HG02938 (cell line): ENCODE measurements at regions not wholly inside any gene's neighbourhood (a gene's known extent, or its start where the extent isn't known, plus 50 kb on each side); places are given as distances from the start of the nearest gene placed in this dataset.

ENCODE experiments used
- ATAC-seq: cut with Tn5 transposase; IDR thresholded peaks from one replicate; pipeline ENCODE4 v1.9.1; 2021; ENCODE audit warnings: mild to moderate bottlenecking, moderate library complexity; ENCODE audit not compliant: unreplicated experiment

DNA sequence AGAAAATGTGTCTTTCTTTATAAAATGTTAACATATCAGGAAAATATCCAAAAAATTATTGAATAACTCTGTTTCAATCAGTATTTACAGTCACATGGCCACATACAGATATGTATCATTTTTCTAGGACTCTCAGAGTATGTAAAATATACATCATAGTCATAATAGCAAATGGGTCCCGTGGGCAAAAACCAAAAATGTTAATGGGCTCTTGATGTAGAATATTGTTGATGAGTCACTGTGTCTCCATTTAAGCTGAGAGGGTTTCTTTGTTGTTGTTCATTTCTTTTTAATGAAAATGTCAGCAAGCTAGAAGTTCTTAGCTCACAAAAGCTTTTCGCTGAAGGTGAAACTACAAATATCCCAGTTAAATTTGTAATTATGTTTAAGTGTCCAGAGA, 1713.1 kb upstream of the PCDH20 start:
- ATAC-seq: no peak

DNA sequence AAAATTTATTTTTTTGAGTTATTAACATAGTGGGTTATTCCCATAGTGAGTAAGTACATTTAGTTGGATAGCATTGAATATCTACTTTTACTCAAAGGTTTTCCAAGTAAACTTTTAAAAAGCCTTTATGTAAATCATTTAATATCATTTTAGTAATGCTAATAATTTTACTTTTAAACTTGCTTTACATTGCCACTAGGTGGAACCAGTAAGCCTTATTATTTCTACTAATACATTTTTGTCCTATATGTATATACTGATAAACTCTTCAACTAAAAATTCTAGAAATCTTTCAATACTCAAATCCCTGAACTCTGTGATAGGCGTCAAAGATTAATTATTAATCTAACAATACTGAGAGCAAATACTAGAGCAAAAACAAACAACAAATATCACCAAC, 1709.2 kb upstream of the PCDH20 start:
- no peak for ATAC-seq

- no peak for ATAC-seq
Measured at GRCh38 chr13:63120883-63121282, 1705.2 kb upstream of the PCDH20 start.

DNA sequence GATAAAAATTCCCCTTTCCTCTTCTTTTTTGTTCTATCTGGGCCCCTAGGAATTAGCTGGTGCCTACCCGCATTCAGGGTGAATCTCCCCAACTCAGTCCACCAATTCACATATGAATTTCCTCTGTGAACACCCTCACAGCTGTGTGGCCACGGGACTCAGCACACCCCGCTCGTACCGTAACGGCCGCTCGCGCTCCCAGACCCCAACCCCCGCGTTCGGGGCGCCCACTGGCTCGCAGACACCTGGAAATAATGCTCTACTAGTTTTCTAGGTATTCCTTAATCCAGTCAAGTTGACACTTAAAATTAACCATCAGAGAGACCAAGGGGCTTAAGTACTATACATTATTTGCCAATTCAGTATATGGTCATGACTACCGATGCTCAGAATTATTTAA, 1702.1 kb upstream of the PCDH20 start:
- ATAC-seq: no peak

GRCh38 chr13:63112799-63113395, 1697.2 kb upstream of the PCDH20 start:
- ATAC-seq: no peak

- ATAC-seq: no peak
Measured at GRCh38 chr13:63110466-63110865, 1694.8 kb upstream of the PCDH20 start.

DNA sequence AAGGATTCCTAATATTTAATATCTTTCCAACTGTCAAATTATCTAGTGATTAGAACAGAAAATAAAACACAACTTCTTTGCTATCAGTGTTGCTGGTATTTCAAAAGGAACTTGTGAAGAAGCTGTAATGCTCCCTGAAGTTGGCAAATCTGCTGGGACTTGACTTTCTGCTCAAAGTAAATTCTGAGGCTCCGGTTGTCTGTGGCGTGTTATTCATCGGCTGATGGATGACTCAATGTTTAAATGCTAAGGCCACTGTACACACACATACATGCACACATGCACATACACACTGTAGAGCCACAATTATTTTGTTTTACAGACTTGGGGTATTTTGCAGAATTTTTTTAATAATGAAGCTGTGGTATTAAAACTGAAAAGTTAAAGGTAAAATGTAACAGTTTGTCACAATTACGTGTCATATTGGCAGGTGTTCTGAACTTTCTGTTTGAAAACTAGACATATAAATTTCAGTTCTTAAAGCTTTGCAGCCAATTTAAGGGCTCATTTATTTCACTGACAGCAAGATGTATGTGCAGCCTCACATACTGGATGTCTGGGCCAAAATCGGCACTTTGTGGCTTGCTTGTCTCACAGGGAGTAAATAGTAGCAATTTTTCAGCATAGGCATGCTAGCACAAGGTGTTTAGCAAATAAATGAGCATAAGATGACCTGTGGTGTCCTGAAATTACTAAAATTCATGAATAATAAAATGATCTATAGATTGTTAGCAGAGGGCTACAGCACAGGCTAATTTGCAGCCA, 1691.7 kb upstream of the PCDH20 start:
- no peak for ATAC-seq

- ATAC-seq: no peak
Measured at GRCh38 chr13:63094717-63095116, 1679.1 kb upstream of the PCDH20 start.

GRCh38 chr13:63093907-63094469, 1678.3 kb upstream of the PCDH20 start:
- no peak for ATAC-seq

- no peak for ATAC-seq
Measured at GRCh38 chr13:63092456-63092855, 1676.8 kb upstream of the PCDH20 start.

- ATAC-seq: no peak
Measured at GRCh38 chr13:63090524-63090923, 1674.9 kb upstream of the PCDH20 start.

DNA sequence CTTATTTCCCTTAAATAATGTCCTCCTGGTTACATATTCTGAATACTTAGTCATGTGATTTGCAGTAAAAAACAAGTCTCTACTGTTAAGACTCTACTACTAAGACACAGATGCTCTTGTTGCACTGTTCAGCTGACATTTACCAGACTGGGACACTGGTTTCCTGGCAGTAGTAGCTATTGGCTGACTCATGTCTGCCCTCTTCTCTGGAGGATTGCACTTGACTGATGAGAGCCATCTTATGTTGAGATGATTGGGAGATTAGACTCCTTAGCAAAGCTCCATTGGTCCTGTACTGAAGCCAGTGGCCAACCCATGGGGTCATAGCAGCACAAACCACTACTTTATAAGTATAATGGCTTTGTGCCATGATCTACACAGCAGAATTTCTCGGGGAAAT, 1672.6 kb upstream of the PCDH20 start:
- ATAC-seq: no peak

DNA sequence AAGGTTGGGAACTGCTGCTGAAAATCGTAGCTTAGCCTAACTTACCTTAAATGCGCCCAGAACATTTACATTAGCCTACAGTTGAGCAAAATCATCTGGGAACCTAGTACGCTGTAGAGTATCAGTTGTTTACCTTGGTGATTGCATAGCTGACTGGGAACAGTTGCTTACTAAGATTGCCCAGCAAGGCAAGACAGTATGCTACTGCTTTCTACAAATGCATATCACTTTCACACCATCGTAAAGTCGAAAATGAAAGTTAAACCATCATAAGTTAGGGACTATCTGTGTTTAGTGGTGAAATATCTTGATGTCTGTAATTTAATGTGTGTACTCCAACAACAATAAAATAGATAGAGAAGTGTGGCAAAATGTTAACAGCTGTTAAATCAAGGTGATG, 1670.6 kb upstream of the PCDH20 start:
- ATAC-seq: no peak

DNA sequence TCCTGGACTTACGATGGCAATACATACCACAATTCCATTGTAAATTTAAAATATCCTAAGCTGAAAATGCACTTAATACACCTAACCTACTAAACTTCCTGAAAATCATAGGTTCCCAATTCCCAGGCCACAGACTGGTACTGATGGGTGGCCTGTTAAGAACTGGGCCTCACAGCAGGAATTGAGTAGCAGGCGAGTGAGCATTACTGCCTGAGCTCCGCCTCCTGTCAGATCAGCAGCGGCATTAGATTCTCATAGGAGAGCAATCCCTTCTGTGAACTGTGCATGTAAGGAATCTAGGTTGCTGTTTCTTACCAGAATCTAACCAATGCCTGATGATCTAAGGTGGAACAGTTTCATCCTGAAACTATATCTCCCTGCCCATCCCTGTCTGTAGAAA, 1670.2 kb upstream of the PCDH20 start:
- ATAC-seq: no peak

- ATAC-seq: no peak
Measured at GRCh38 chr13:63081400-63082014, 1665.9 kb upstream of the PCDH20 start.

DNA sequence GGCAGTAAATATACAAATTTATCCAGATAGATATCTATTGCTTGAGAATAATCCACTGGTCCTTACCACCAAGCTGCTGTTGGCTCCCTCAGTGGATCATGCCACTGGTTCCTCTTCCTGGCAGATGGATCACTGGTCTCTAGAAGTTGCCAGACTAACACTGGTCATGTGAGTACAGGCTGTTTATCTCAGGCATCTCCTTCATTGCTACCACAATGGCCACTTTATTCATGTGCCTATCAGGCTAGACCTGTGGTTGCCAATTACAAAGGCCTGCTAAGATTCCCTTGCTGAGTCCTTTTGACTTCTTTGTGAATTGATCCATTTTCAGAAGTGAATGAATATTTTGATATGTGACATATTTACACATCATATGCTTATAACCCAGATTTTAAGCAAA, 1659.5 kb upstream of the PCDH20 start:
- ATAC-seq: no peak

GRCh38 chr13:63050287-63050686, 1634.6 kb upstream of the PCDH20 start:
- ATAC-seq: no peak

DNA sequence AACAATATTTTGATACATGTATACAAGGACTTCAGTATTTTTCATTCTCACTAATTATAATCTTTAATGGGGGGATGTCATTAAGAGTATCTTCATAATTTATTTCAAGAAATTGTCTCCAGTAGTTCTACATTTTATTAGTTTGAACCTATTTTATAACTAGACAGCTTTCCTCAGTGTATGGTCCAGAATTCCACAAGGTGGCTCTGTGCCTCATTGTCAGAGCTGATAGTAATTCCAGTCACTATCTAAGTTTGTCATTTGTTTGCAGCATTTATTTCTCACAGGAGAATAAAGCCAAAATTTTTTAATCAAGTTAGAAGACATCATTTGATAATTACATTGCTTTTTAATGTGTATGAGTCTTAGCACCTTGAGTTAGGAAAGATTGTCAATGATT, 1633.0 kb upstream of the PCDH20 start:
- no peak for ATAC-seq

GRCh38 chr13:63044589-63045313, 1629.1 kb upstream of the PCDH20 start:
- no peak for ATAC-seq

- ATAC-seq: no peak
Measured at GRCh38 chr13:63042686-63043085, 1627.0 kb upstream of the PCDH20 start.

- ATAC-seq: no peak
Measured at GRCh38 chr13:63041640-63042414, 1626.2 kb upstream of the PCDH20 start.
